IMR-90 (cell line): ENCODE measurements at regions not wholly inside any gene's neighbourhood (a gene's known extent, or its start where the extent isn't known, plus 50 kb on each side); places are given as distances from the start of the nearest gene placed in this dataset.

ENCODE experiments used
- ATAC-seq: fragments of 200-7000 bp; cut with Tn5 transposase; 2 replicates; pipeline ENCODE4 v1.9.1; 2020; ENCODE audit warnings: low read depth, mild to moderate bottlenecking, moderate library complexity
- BruUV-seq: library from RNA; stranded (reverse); fragments of 400-500 nt; replicated peaks from 2 replicates; lab custom pipeline; 2021; lab: Mats Ljungman, UMichigan
- CTCF ChIA-PET: fragments of 300-600 bp; formaldehyde crosslinking; extraction: SDS; loops from one replicate; lab custom pipeline; 2021; ENCODE audit warnings: antibody characterized with exemption; lab: Yijun Ruan, JAX
- POLR2A ChIA-PET: fragments of 300-600 bp; sonication (Branson Sonifier 250); formaldehyde crosslinking; loops from one replicate; lab custom pipeline; 2022; ENCODE audit warnings: antibody characterized with exemption; ENCODE audit not compliant: unreplicated experiment; lab: Charles Lee
- DNase-seq: peaks from one replicate; pipeline ENCODE4 v3.0.0; 2013
- H2AFZ ChIP-seq: replicated peaks from 2 replicates; pipeline ENCODE3; 2013; ENCODE audit warnings: low read length, mild to moderate bottlenecking; ENCODE audit not compliant: poor library complexity
- H2AK5ac ChIP-seq: 2 replicates; pipeline ENCODE4 v1.6.1; 2013; ENCODE audit warnings: low read depth, low read length, inconsistent platforms
- H2AK9ac ChIP-seq: replicated peaks from 2 replicates; pipeline ENCODE3; 2013; ENCODE audit warnings: mild to moderate bottlenecking, low read depth, low read length, moderate library complexity; ENCODE audit not compliant: poor library complexity
- H2BK120ac ChIP-seq: 2 replicates; pipeline ENCODE4 v1.6.1; 2013; ENCODE audit warnings: low read depth, low read length, inconsistent platforms
- H2BK15ac ChIP-seq: 3 replicates; pipeline ENCODE4 v1.6.1; 2013; ENCODE audit warnings: low read depth, low read length, inconsistent platforms
- H2BK20ac ChIP-seq: 2 replicates; pipeline ENCODE4 v1.6.1; 2013; ENCODE audit warnings: low read depth, mild to moderate bottlenecking, inconsistent platforms, low read length, moderate library complexity
- H2BK5ac ChIP-seq: 2 replicates; pipeline ENCODE4 v1.6.1; 2013; ENCODE audit warnings: mild to moderate bottlenecking, low read depth, low read length, inconsistent platforms; ENCODE audit not compliant: poor library complexity, severe bottlenecking
- H3K14ac ChIP-seq: replicated peaks from 2 replicates; pipeline ENCODE4 v1.6.1; 2013; ENCODE audit warnings: low read depth, low read length, inconsistent platforms
- H3K18ac ChIP-seq: 2 replicates; pipeline ENCODE4 v1.6.1; 2013; ENCODE audit warnings: low read depth, low read length, control low read depth
- H3K23ac ChIP-seq: 2 replicates; pipeline ENCODE4 v1.6.1; 2013; ENCODE audit warnings: low read depth, low read length, inconsistent platforms
- H3K27ac ChIP-seq: 2 replicates; pipeline ENCODE4 v1.5.1; 2013; ENCODE audit warnings: mild to moderate bottlenecking, control low read depth, low read length; ENCODE audit not compliant: insufficient read depth
- H3K27me3 ChIP-seq: 2 replicates; pipeline ENCODE4 v1.6.1; 2013; ENCODE audit warnings: low read length; ENCODE audit not compliant: control insufficient read depth, insufficient read depth
- H3K36me3 ChIP-seq: 2 replicates; pipeline ENCODE4 v1.6.1; 2013; ENCODE audit warnings: low read length, mixed read lengths; ENCODE audit not compliant: control insufficient read depth, insufficient read depth
- H3K4ac ChIP-seq: 2 replicates; pipeline ENCODE4 v1.6.1; 2013; ENCODE audit warnings: low read depth, low read length, inconsistent platforms
- H3K4me1 ChIP-seq: 2 replicates; pipeline ENCODE4 v1.6.1; 2013; ENCODE audit warnings: low read length, mixed read lengths; ENCODE audit not compliant: control insufficient read depth, insufficient read depth
- H3K4me2 ChIP-seq: 2 replicates; pipeline ENCODE4 v1.6.1; 2013; ENCODE audit warnings: low read depth, mild to moderate bottlenecking, control low read depth, low read length, moderate library complexity
- H3K4me3 ChIP-seq: 2 replicates; pipeline ENCODE4 v1.5.1; 2013; ENCODE audit warnings: low read depth, mild to moderate bottlenecking, control low read depth, low read length, moderate library complexity; ENCODE audit not compliant: insufficient read depth
- H3K56ac ChIP-seq: 2 replicates; pipeline ENCODE4 v1.6.1; 2013; ENCODE audit warnings: low read length, inconsistent platforms; ENCODE audit not compliant: insufficient read depth; ENCODE audit errors: extremely low read depth
- H3K79me1 ChIP-seq, 2 experiments: 2 replicates each; pipeline ENCODE4 v1.6.1; 2013; ENCODE audit warnings: low read length in 2 of 2, inconsistent platforms in 1 of 2, low read depth in 1 of 2
- H3K9ac ChIP-seq: 2 replicates; pipeline ENCODE4 v1.6.1; 2013; ENCODE audit warnings: low read depth, low read length, control low read depth
- H3K9me1 ChIP-seq: 2 replicates; pipeline ENCODE4 v1.6.1; 2013; ENCODE audit warnings: low read length, inconsistent platforms; ENCODE audit not compliant: insufficient read depth
- H3K9me3 ChIP-seq: 2 replicates; pipeline ENCODE4 v1.6.1; 2013; ENCODE audit warnings: low read length; ENCODE audit not compliant: control insufficient read depth, insufficient read depth
- H4K20me1 ChIP-seq: 2 replicates; pipeline ENCODE4 v1.6.1; 2013; ENCODE audit warnings: low read length, inconsistent platforms; ENCODE audit not compliant: insufficient read depth
- H4K5ac ChIP-seq: 2 replicates; pipeline ENCODE4 v1.6.1; 2013; ENCODE audit warnings: mild to moderate bottlenecking, low read depth, low read length, control low read depth
- H4K8ac ChIP-seq, 2 experiments: 2 replicates each; pipeline ENCODE4 v1.6.1; 2013; ENCODE audit warnings: low read depth in 2 of 2, low read length in 2 of 2, control low read depth in 1 of 2, inconsistent platforms in 1 of 2
- H4K91ac ChIP-seq: 2 replicates; pipeline ENCODE4 v1.6.1; 2013; ENCODE audit warnings: low read depth, low read length, inconsistent platforms; ENCODE audit not compliant: insufficient read depth
- CEBPB ChIP-seq: IDR thresholded peaks from 2 replicates; pipeline ENCODE4 v1.6.1; 2012; ENCODE audit warnings: low read depth, low read length, improper control_type of control experiment
- WGBS, 2 experiments: methylation state at CpG; one replicate each; pipeline versions ENCODE4 v1.1.5 to v1.1.7; 2013; ENCODE audit warnings: missing lambda C conversion rate in 2 of 2; ENCODE audit not compliant: insufficient read length in 1 of 2; ENCODE audit errors: extremely low coverage in 2 of 2; 5-methylcytosine and 5-hydroxymethylcytosine counted together
- dilution Hi-C: fragments of 300-500 bp; cut with HindIII; formaldehyde crosslinking; loops from one replicate; pipeline ENCODE4 v1.14.3; 2018; ENCODE audit warnings: low sequenced_read_pairs; ENCODE audit not compliant: unreplicated experiment
- in situ Hi-C: fragments of 300-500 bp; cut with MboI; formaldehyde crosslinking; loops from 3 replicates; pipeline ENCODE4 v1.14.3; 2019; ENCODE audit warnings: low sequenced_read_pairs, inconsistent platforms, mixed read lengths
- intact Hi-C: fragments of 100-400 bp; cut with micrococcal nuclease; formaldehyde crosslinking; loops from 2 replicates; pipeline ENCODE4 v1.10.0; 2022
- TF ChIP-seq, protein P1 (sequence below): fragments of 150-350 bp; IDR thresholded peaks from 2 replicates; pipeline ENCODE4 v1.6.1; 2016; ENCODE audit warnings: low read depth, mild to moderate bottlenecking, low read length, moderate library complexity, borderline replicate concordance

DNA sequence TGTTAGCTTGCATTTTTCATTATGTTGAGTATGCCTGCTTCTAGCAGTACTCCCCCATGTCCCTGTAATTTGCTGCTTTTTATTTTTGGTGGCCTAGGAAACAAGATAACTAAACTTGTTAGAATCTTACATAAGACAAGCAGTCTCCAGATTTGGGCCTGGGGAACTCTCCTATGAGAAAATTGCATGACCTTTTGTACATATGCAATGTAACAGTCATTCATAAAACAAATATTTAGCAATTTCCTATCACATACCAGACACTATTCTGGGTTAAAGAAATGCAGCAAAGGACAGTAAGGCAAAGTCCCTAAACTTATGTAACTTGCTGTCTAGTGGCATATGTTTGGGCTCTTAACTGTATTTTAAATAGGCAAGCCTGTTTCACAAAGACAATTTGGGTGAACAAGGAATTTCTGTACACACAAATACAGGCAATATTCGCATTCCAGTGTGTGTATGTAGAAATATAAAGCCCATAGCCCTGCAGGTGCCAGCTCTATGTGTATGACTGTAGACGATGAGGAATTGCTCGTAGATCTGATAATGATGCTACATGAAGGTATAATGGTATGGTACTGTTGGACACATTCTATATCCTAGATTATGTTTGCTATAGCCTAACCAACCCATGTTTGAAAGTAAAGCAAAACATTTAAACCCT, 305.2 kb upstream of the CITED2 start:
- no peaks in the 10 kb centered on the region for H3K27me3 ChIP-seq
- no peak overlapping the region for H3K9ac ChIP-seq
- no peaks in the 10 kb centered on the region for H3K36me3 ChIP-seq
- H4K5ac ChIP-seq = no peak overlapping the region
- no peak overlapping the region for H4K91ac ChIP-seq
- in situ Hi-C loops (no loop called here), dilution Hi-C loops (no loop called here), intact Hi-C loops (loop anchor here (5.0 kb wide), 1 partner anchor 37 kb away; no protein-coding TSS in a partner anchor)
- ChIA-PET POLR2A (no interaction called here), CTCF (no interaction called here)
- peak overlapping the region; percentile 23; the same call in 1 of the 2 replicates for H3K18ac ChIP-seq
- BruUV-seq = no TSS peak
- H4K8ac ChIP-seq = no peak overlapping the region
- peak; percentile 45 for DNase-seq
- no peak overlapping the region for H3K14ac ChIP-seq
- no peak overlapping the region for H2AK5ac ChIP-seq
- no peak overlapping the region for H2BK5ac ChIP-seq
- no peak overlapping the region for H2BK120ac ChIP-seq
- H4K20me1 ChIP-seq = no peaks in the 10 kb centered on the region
- H3K4me2 ChIP-seq = no peak overlapping the region
- no peak overlapping the region for H2BK15ac ChIP-seq
- H2AK9ac ChIP-seq = no peak overlapping the region
- H3K79me1 ChIP-seq = no peaks in the 10 kb centered on the region
- H3K9me1 ChIP-seq = no peaks in the 10 kb centered on the region
- peak; percentile 66 for ATAC-seq
- peaks cover 2% of the 10 kb centered on the region; the same call in 1 of the 2 replicates for H3K4me1 ChIP-seq
- H2AFZ ChIP-seq = no peak overlapping the region
- H3K9me3 ChIP-seq = no peaks in the 10 kb centered on the region
- no CpG with 5 or more reads among the region's 3 CpGs for whole genome bisulfite sequencing, 2 experiments
- H2BK20ac ChIP-seq = no peak overlapping the region
- H3K56ac ChIP-seq = no peak overlapping the region
- no peak overlapping the region for H3K4ac ChIP-seq
- no peak overlapping the region for H3K4me3 ChIP-seq
- H3K27ac ChIP-seq = no peak overlapping the region
- H3K23ac ChIP-seq = no peak overlapping the region
- TF ChIP-seq CEBPB = 0 out of 2 replicates have a peak, but pooled peaks have one; percentile 9
- TF ChIP-seq, protein P1, sequence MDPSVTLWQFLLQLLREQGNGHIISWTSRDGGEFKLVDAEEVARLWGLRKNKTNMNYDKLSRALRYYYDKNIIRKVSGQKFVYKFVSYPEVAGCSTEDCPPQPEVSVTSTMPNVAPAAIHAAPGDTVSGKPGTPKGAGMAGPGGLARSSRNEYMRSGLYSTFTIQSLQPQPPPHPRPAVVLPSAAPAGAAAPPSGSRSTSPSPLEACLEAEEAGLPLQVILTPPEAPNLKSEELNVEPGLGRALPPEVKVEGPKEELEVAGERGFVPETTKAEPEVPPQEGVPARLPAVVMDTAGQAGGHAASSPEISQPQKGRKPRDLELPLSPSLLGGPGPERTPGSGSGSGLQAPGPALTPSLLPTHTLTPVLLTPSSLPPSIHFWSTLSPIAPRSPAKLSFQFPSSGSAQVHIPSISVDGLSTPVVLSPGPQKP = no peak
